ENCODE measurements at regions not wholly inside any gene's neighbourhood (a gene's known extent, or its start where the extent isn't known, plus 50 kb on each side); places are given as distances from the start of the nearest gene placed in this dataset.

DNA sequence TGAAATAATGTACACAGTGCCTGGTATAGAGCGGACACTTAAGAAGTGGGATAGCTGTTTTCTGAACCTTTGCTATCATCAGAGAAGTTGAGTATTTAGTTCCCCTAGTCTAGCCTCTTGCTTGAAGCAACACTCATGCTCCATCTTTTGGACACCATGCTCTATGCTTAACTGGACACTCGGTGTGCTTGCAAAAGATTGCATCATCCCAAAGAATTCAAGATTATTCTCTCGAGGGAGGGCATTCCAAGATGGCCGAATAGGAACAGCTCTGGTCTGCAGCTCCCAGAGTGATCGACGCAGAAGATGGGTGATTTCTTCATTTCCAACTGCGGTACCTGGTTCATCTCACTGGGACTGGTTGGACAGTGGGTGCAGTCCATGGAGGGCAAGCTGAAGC is 143.9 kb upstream of the FSHR start:
- TF ChIP-seq, protein P1, sequence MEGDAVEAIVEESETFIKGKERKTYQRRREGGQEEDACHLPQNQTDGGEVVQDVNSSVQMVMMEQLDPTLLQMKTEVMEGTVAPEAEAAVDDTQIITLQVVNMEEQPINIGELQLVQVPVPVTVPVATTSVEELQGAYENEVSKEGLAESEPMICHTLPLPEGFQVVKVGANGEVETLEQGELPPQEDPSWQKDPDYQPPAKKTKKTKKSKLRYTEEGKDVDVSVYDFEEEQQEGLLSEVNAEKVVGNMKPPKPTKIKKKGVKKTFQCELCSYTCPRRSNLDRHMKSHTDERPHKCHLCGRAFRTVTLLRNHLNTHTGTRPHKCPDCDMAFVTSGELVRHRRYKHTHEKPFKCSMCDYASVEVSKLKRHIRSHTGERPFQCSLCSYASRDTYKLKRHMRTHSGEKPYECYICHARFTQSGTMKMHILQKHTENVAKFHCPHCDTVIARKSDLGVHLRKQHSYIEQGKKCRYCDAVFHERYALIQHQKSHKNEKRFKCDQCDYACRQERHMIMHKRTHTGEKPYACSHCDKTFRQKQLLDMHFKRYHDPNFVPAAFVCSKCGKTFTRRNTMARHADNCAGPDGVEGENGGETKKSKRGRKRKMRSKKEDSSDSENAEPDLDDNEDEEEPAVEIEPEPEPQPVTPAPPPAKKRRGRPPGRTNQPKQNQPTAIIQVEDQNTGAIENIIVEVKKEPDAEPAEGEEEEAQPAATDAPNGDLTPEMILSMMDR (IDR thresholded peaks at IDR 0.05; ENCODE audit: low read depth, low read length): no peak
- TF ChIP-seq, protein P2, sequence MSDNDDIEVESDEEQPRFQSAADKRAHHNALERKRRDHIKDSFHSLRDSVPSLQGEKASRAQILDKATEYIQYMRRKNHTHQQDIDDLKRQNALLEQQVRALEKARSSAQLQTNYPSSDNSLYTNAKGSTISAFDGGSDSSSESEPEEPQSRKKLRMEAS (IDR thresholded peaks at IDR 0.05; ENCODE audit: low read depth, low read length): no peak
- TF ChIP-seq POLR2A (IDR thresholded peaks at IDR 0.05; ENCODE audit: extremely low read depth, insufficient read length) (no peak), MYC (IDR thresholded peaks at IDR 0.05; ENCODE audit: low read depth, low read length) (no peak)
